ENCODE measurements at regions not wholly inside any gene's neighbourhood (a gene's known extent, or its start where the extent isn't known, plus 50 kb on each side); places are given as distances from the start of the nearest gene placed in this dataset.

GRCh38 chr10:128462844-128463243 is 336.6 kb upstream of the MKI67 start:
- H3K4me3 ChIP-seq (ENCODE audit: low read depth, low read length) = no peak overlapping the region
- TF ChIP-seq CTCF (conservative IDR thresholded peaks at IDR 0.05; ENCODE audit: low read depth, low read length) = no peak
- DNase-seq (ENCODE audit: low read depth) = no peak

- no peak for DNase-seq (ENCODE audit: low read depth)
These were observed 338.0 kb upstream of the MKI67 start for GRCh38 chr10:128463991-128464760.

GRCh38 chr10:128465697-128466096 is 339.5 kb upstream of the MKI67 start:
- TF ChIP-seq CTCF (conservative IDR thresholded peaks at IDR 0.05; ENCODE audit: low read depth, low read length) = no peak

More at GRCh38 chr10:128463991-128464760, 338.0 kb upstream of the MKI67 start:
- no peak for TF ChIP-seq CTCF (conservative IDR thresholded peaks at IDR 0.05; ENCODE audit: low read depth, low read length)
- H3K4me3 ChIP-seq (ENCODE audit: low read depth, low read length) = no peak overlapping the region

GRCh38 chr10:128466831-128467371 is 340.7 kb upstream of the MKI67 start:
- TF ChIP-seq CTCF (conservative IDR thresholded peaks at IDR 0.05; ENCODE audit: low read depth, low read length) = no peak
- no peak overlapping the region for H3K4me3 ChIP-seq (ENCODE audit: low read depth, low read length)
- DNase-seq (ENCODE audit: low read depth) = no peak

More at GRCh38 chr10:128465697-128466096, 339.5 kb upstream of the MKI67 start:
- H3K4me3 ChIP-seq (ENCODE audit: low read depth, low read length) = no peak overlapping the region
- DNase-seq (ENCODE audit: low read depth) = no peak

GRCh38 chr10:128468462-128468861 is 342.2 kb upstream of the MKI67 start:
- DNase-seq (ENCODE audit: low read depth) = no peak
- no peak overlapping the region for H3K4me3 ChIP-seq (ENCODE audit: low read depth, low read length)
- TF ChIP-seq CTCF (conservative IDR thresholded peaks at IDR 0.05; ENCODE audit: low read depth, low read length) = no peak

GRCh38 chr10:128469515-128469914 is 343.3 kb upstream of the MKI67 start:
- no peak for TF ChIP-seq CTCF (conservative IDR thresholded peaks at IDR 0.05; ENCODE audit: low read depth, low read length)
- H3K4me3 ChIP-seq (ENCODE audit: low read depth, low read length) = no peak overlapping the region
- DNase-seq (ENCODE audit: low read depth) = no peak
